Liver (tissue), 3 donors: ENCODE measurements at regions not wholly inside any gene's neighbourhood (a gene's known extent, or its start where the extent isn't known, plus 50 kb on each side); places are given as distances from the start of the nearest gene placed in this dataset.

Experiments
- CTCF ChIP-seq: fragments of 150-350 bp; IDR thresholded peaks from 2 replicates; pipeline ENCODE4 v1.5.1; 2017; ENCODE audit warnings: improper control_type of control experiment, low read depth, low read length; ENCODE audit not compliant: missing input control
- EGR1 ChIP-seq, 2 donors: IDR thresholded peaks; 2 replicates each; pipeline ENCODE4 v1.6.1; 2016 to 2018; ENCODE audit warnings: antibody characterized with exemption in 2 of 2, low read depth in 2 of 2
- FOXA2 ChIP-seq: IDR thresholded peaks from 2 replicates; pipeline ENCODE4 v1.6.1; 2016; ENCODE audit warnings: antibody characterized with exemption
- GABPA ChIP-seq, 2 donors: IDR thresholded peaks in 1 of 2; conservative IDR thresholded peaks in 1 of 2; 2 replicates each; pipeline ENCODE4 v1.6.1; 2016; ENCODE audit warnings: antibody characterized with exemption in 2 of 2, mild to moderate bottlenecking in 1 of 2, moderate library complexity in 1 of 2
- JUND ChIP-seq, 2 donors: IDR thresholded peaks; 2 replicates each; pipeline ENCODE4 v1.6.1; 2016; ENCODE audit warnings: antibody characterized with exemption in 2 of 2
- MAX ChIP-seq: IDR thresholded peaks from 2 replicates; pipeline ENCODE4 v1.6.1; 2016; ENCODE audit warnings: antibody characterized with exemption
- RAD21 ChIP-seq, 2 donors: IDR thresholded peaks; 2 replicates each; pipeline ENCODE4 v1.6.1; 2016; ENCODE audit warnings: antibody characterized with exemption in 2 of 2, mild to moderate bottlenecking in 2 of 2
- RXRA ChIP-seq, 2 donors: IDR thresholded peaks; 2 replicates each; pipeline ENCODE4 v1.6.1; 2017 to 2018; ENCODE audit warnings: antibody characterized with exemption in 2 of 2, mild to moderate bottlenecking in 1 of 2
- TAF1 ChIP-seq: conservative IDR thresholded peaks from 2 replicates; pipeline ENCODE4 v1.6.1; 2016; ENCODE audit warnings: antibody characterized with exemption, mild to moderate bottlenecking
- YY1 ChIP-seq: IDR thresholded peaks from 2 replicates; pipeline ENCODE4 v1.6.1; 2016; ENCODE audit warnings: antibody characterized with exemption, mild to moderate bottlenecking
- TF ChIP-seq, protein P1 (sequence below): IDR thresholded peaks from 2 replicates; pipeline ENCODE4 v1.6.1; 2016; ENCODE audit warnings: antibody characterized with exemption, mild to moderate bottlenecking
- donor health status: healthy.
- donor health status: healthy.

- TF ChIP-seq RAD21 (IDR thresholded peaks at IDR 0.05) (no peak), JUND (IDR thresholded peaks at IDR 0.05) (peak; percentile 61 to 66), CTCF (no peak), EGR1 (IDR thresholded peaks at IDR 0.05; ENCODE audit: low read depth in 2 of 2) (no peak), GABPA (IDR thresholded peaks at IDR 0.05 in 1 of 2, conservative IDR thresholded peaks at IDR 0.05 in 1 of 2) (no peak), TAF1 (no peak), FOXA2 (no peak), YY1 (no peak), MAX (no peak), RXRA (IDR thresholded peaks at IDR 0.05) (no peak)
- TF ChIP-seq, protein P1, sequence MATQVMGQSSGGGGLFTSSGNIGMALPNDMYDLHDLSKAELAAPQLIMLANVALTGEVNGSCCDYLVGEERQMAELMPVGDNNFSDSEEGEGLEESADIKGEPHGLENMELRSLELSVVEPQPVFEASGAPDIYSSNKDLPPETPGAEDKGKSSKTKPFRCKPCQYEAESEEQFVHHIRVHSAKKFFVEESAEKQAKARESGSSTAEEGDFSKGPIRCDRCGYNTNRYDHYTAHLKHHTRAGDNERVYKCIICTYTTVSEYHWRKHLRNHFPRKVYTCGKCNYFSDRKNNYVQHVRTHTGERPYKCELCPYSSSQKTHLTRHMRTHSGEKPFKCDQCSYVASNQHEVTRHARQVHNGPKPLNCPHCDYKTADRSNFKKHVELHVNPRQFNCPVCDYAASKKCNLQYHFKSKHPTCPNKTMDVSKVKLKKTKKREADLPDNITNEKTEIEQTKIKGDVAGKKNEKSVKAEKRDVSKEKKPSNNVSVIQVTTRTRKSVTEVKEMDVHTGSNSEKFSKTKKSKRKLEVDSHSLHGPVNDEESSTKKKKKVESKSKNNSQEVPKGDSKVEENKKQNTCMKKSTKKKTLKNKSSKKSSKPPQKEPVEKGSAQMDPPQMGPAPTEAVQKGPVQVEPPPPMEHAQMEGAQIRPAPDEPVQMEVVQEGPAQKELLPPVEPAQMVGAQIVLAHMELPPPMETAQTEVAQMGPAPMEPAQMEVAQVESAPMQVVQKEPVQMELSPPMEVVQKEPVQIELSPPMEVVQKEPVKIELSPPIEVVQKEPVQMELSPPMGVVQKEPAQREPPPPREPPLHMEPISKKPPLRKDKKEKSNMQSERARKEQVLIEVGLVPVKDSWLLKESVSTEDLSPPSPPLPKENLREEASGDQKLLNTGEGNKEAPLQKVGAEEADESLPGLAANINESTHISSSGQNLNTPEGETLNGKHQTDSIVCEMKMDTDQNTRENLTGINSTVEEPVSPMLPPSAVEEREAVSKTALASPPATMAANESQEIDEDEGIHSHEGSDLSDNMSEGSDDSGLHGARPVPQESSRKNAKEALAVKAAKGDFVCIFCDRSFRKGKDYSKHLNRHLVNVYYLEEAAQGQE: no peak
Observed at GRCh38 chr2:67260343-67261277, 136.5 kb upstream of the ETAA1 start.
